NCI-H524 (cell line): ENCODE measurements at regions not wholly inside any gene's neighbourhood (a gene's known extent, or its start where the extent isn't known, plus 50 kb on each side); places are given as distances from the start of the nearest gene placed in this dataset.

ENCODE experiments used
- DNase-seq, 2 experiments: peaks; one replicate each; lab custom pipeline; 2025; lab: John Stamatoyannopoulos, UW

GRCh38 chr11:115695677-115696364 is 191.6 kb upstream of the CADM1 start:
- DNase-seq: peak; percentile 30 to 62

- DNase-seq: no peak
Measured at GRCh38 chr11:115693002-115693401, 188.8 kb upstream of the CADM1 start.

GRCh38 chr11:115691030-115691429 is 186.8 kb upstream of the CADM1 start:
- no peak for DNase-seq

GRCh38 chr11:115687934-115688333 is 183.7 kb upstream of the CADM1 start:
- DNase-seq: no peak

GRCh38 chr11:115684699-115685098 is 180.5 kb upstream of the CADM1 start:
- no peak for DNase-seq

GRCh38 chr11:115684135-115684534 is 179.9 kb upstream of the CADM1 start:
- DNase-seq: no peak

- DNase-seq: no peak
Measured at GRCh38 chr11:115682888-115683287, 178.7 kb upstream of the CADM1 start.

- DNase-seq: no peak
Measured at GRCh38 chr11:115682101-115682500, 177.9 kb upstream of the CADM1 start.

GRCh38 chr11:115679945-115680344 is 175.7 kb upstream of the CADM1 start:
- DNase-seq: no peak

- DNase-seq: peak in 1 of 2 experiments; percentile 31
Measured at GRCh38 chr11:115678942-115679341, 174.7 kb upstream of the CADM1 start.

- DNase-seq: peak in 1 of 2 experiments; percentile 31
Measured at GRCh38 chr11:115677190-115677589, 173.0 kb upstream of the CADM1 start.

GRCh38 chr11:115676768-115677167 is 172.6 kb upstream of the CADM1 start:
- no peak for DNase-seq

GRCh38 chr11:115676206-115676605 is 172.0 kb upstream of the CADM1 start:
- DNase-seq: peak; percentile 24 to 77

- DNase-seq: no peak
Measured at GRCh38 chr11:115674937-115675544, 170.8 kb upstream of the CADM1 start.

GRCh38 chr11:115674176-115674936 is 170.1 kb upstream of the CADM1 start:
- DNase-seq: no peak

GRCh38 chr11:115673720-115674119 is 169.5 kb upstream of the CADM1 start:
- DNase-seq: no peak

GRCh38 chr11:115672999-115673411 is 168.8 kb upstream of the CADM1 start:
- peak; percentile 74 to 91 for DNase-seq

GRCh38 chr11:115672412-115672811 is 168.2 kb upstream of the CADM1 start:
- peak in 1 of 2 experiments; percentile 39 for DNase-seq

- peak; percentile 34 to 65 for DNase-seq
Measured at GRCh38 chr11:115670538-115671205, 166.5 kb upstream of the CADM1 start.

- no peak for DNase-seq
Measured at GRCh38 chr11:115665958-115666357, 161.7 kb upstream of the CADM1 start.

- no peak for DNase-seq
Measured at GRCh38 chr11:115665175-115665821, 161.1 kb upstream of the CADM1 start.

- no peak for DNase-seq
Measured at GRCh38 chr11:115664313-115664712, 160.1 kb upstream of the CADM1 start.
